PFSK-1 (cell line): ENCODE measurements at regions not wholly inside any gene's neighbourhood (a gene's known extent, or its start where the extent isn't known, plus 50 kb on each side); places are given as distances from the start of the nearest gene placed in this dataset.

ENCODE experiments used
- FOXP2 ChIP-seq: optimal IDR thresholded peaks from 2 replicates; pipeline ENCODE3; 2011; ENCODE audit warnings: borderline replicate concordance, control low read depth, inconsistent platforms; ENCODE audit not compliant: insufficient read depth; ENCODE audit errors: extremely low read length, extremely low read depth
- POLR2AphosphoS5 ChIP-seq: IDR thresholded peaks from 2 replicates; pipeline ENCODE4 v1.6.1; 2012; ENCODE audit warnings: low read depth, mild to moderate bottlenecking, control low read depth, low read length, moderate library complexity
- REST ChIP-seq, 2 experiments: IDR thresholded peaks; 2 replicates each; pipeline versions ENCODE4 v1.6.1 to v1.8.0; 2011 to 2012; ENCODE audit warnings: low read depth in 2 of 2, low read length in 2 of 2, control low read depth in 1 of 2, inconsistent platforms in 1 of 2, mild to moderate bottlenecking in 1 of 2, moderate library complexity in 1 of 2; ENCODE audit not compliant: insufficient read depth in 1 of 2
- TAF1 ChIP-seq: IDR thresholded peaks from 2 replicates; pipeline ENCODE4 v1.6.1; 2012; ENCODE audit warnings: low read length, control low read depth, borderline replicate concordance; ENCODE audit not compliant: insufficient read depth

GRCh38 chr10:6339891-6340290 lies 137.2 kb downstream of the PFKFB3 start:
- TF ChIP-seq TAF1 (no peak), FOXP2 (no peak), POLR2AphosphoS5 (no peak), REST (IDR thresholded peaks at IDR 0.05; ENCODE audit: insufficient read depth in 1 of 2, low read depth in 2 of 2, low read length in 2 of 2) (no peak)
